Upper lobe of left lung (tissue), 4 donors: ENCODE measurements at regions not wholly inside any gene's neighbourhood (a gene's known extent, or its start where the extent isn't known, plus 50 kb on each side); places are given as distances from the start of the nearest gene placed in this dataset.

Experiments
- POLR2A ChIP-seq, 4 donors: fragments of 450-650 bp; IDR thresholded peaks; one replicate each; pipeline ENCODE4 v1.5.1; 2016 to 2017; ENCODE audit warnings: antibody characterized with exemption in 4 of 4, mild to moderate bottlenecking in 2 of 4
- TF ChIP-seq, protein P1 (sequence below), 6 experiments: fragments of 450-650 bp in 4 of 6; fragments of 200-600 bp in 2 of 6; sonication (generic) in 2 of 6; IDR thresholded peaks; one replicate each; pipeline ENCODE4 v1.5.1; 2016 to 2019; ENCODE audit warnings: antibody characterized with exemption in 6 of 6

GRCh38 chr7:25282194-25282593 lies 53.9 kb upstream of the NPVF start:
- TF ChIP-seq, protein P1, sequence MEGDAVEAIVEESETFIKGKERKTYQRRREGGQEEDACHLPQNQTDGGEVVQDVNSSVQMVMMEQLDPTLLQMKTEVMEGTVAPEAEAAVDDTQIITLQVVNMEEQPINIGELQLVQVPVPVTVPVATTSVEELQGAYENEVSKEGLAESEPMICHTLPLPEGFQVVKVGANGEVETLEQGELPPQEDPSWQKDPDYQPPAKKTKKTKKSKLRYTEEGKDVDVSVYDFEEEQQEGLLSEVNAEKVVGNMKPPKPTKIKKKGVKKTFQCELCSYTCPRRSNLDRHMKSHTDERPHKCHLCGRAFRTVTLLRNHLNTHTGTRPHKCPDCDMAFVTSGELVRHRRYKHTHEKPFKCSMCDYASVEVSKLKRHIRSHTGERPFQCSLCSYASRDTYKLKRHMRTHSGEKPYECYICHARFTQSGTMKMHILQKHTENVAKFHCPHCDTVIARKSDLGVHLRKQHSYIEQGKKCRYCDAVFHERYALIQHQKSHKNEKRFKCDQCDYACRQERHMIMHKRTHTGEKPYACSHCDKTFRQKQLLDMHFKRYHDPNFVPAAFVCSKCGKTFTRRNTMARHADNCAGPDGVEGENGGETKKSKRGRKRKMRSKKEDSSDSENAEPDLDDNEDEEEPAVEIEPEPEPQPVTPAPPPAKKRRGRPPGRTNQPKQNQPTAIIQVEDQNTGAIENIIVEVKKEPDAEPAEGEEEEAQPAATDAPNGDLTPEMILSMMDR (IDR thresholded peaks at IDR 0.05), result no peak
- TF ChIP-seq POLR2A (IDR thresholded peaks at IDR 0.05), result no peak
